ENCODE measurements at regions not wholly inside any gene's neighbourhood (a gene's known extent, or its start where the extent isn't known, plus 50 kb on each side); places are given as distances from the start of the nearest gene placed in this dataset.

DNA sequence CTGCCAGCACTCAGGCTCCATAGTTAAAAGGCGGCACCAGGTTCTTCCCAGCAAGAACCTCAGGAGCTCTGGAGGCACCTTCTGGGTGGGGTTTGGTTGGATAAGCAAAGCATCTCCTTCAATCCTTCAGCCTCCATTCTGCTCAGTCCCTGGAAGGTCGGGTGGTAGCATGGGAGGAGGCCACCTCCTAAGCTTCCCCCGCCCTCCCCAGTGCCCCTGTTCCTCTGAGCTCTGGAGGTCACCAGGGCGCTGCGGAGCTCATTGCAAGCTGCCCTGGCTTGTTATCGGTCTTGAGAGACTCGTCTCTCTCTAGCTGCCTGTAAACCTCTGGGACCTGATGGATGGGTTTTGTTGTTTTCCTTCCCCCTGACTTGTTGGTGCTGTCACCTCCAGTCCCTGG lies 124.8 kb downstream of the RPLP1 start:
- no peak for DNase-seq (ENCODE audit: low read depth)

DNA sequence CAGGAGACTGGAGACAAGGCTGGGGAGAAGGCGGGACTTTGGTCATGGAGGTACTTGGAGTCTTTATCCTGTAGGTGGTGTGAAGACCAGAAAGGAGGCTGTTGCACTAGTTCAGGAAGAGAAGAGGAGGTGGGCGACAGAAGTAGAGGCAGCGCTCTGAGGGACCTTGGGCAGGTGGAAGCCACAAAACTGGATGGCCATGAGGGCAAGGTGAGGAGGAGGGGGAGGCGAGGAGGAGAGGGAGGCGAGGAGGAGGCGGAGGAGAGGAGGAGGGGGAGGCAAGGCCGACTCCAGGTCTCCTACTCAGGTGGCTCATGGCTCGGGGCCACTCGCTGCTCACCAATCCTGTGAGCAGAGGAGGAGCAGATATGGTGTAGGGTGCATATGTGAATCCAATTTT lies 125.6 kb downstream of the RPLP1 start:
- DNase-seq (ENCODE audit: low read depth) = no peak

DNA sequence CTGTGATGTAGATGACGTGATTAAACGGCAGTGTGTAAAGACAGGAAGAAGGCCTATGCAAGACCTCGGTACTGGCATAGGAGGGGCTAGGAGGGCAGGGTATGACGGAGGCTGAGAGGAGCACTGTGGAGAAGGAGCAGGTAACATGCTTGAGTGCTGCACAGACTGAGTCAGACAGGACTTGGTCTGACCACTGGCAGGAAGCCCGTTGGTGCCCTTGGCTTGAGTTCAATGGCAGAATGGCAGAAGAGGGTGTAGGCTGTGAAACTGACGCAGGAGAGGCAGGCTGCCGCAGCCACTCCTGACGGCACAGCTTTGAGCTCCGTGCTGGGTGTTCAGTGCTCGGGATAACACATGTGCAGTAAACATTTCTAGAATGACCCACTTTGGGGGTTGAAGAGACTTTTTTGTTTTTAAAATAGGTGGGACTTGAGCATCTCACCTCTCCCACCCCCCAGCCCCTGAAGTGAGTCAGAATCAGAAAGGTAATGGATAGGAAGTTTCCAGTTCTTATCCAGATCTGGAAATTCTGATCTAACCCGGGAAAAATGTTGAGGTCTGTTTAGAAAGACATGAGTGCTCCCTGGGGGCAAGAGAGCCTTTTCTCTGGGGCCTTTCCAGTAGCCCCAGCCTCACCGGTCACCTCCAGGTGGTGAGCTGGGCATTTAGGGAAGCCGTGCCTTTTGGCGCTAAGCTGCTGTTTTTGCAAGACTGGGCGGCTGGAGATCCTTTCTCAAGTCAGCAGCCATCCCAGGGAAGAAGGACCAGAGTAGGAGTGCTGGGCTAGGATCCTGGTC lies 126.4 kb downstream of the RPLP1 start:
- DNase-seq (ENCODE audit: low read depth) = no peak

DNA sequence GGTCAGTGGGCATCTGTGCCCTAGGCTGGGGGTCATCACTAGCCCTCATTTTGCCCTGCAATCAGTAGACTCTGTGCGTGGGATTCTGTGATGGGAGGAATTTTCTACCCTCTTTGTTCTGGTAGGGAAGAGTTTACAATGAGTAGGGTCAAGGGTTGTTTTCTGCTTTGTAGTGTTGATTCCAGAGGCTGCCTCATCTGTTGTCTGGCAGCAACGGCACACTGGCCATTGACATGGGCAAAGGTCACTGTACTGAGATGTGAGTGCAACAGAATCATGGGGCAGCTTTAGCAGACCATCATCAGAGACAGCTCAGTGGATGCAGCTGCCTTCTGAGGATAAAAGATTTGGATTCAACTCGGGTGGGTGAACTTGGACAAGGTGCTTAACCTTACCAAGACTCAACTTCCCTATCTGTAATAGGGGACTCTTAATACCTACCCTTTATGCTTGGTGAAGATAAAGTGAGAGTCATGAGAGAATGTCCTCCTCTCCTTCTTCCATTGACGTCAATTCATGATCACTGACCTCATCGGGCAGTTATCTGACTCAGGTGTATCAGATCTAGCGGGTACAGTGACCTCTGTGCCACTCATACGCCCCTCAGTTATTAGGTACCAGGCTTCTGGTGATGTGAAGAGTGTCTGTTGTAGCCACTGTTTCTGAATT lies 127.5 kb downstream of the RPLP1 start:
- no peak for DNase-seq (ENCODE audit: low read depth)

DNA sequence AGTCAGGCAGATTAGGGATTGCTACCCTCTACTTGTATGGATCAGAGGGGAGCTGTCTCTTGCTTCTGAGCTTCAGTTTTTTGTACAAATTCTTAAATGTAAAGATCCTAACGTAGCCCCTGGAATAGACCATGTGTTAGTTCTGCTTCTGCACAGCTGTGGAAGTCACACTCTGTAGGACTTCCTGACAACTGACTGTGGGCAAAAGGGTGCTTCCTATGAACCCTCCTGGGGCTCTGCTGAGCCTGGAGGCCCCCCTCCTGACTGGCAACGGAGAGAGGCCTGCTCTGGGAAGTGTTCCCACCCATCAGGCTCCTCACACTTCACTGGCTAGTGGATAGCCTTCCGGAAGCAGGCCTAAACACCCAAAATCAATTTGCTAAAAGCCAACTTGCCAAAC lies 131.0 kb downstream of the RPLP1 start:
- DNase-seq (ENCODE audit: low read depth) = no peak

DNA sequence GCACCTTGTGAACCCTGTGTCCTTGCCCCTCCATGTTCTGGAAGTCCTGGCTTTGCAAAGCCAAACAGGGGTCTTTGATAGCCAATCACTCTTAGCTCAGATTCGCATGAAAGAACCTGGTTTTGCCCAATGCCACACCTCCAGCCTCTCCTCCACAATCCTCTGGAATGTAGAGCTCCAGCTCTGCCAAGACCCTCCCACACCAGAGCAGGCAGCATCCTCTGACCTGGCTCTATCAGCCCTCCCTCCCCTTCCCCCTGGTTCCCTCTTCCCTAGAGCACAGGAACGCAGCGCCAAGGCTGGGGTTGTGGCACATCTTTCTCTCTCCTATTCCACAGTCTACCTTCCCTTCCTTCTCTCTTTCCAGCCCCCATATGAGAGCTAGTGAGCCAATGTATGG lies 133.3 kb downstream of the RPLP1 start:
- no peak for DNase-seq (ENCODE audit: low read depth)

DNA sequence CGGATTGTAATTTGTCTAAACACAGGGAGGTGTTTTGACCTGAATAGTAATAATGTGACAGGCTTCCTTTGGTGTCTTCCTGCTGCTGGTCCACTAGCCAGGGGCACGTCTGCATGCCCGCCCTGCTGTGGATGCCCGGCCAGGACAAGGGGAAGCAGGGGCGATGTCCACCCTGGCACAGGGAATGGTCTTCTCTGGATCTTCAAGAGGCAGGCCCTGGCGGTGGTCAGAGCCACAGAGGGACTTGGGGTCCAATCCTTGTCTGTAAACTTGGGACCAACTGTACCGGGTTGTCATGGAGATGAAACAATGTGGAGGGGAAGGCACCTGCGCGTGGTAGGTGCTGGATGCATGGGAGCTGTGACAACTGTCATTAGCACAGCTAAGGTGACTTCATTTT lies 134.1 kb downstream of the RPLP1 start:
- no peak for DNase-seq (ENCODE audit: low read depth)

DNA sequence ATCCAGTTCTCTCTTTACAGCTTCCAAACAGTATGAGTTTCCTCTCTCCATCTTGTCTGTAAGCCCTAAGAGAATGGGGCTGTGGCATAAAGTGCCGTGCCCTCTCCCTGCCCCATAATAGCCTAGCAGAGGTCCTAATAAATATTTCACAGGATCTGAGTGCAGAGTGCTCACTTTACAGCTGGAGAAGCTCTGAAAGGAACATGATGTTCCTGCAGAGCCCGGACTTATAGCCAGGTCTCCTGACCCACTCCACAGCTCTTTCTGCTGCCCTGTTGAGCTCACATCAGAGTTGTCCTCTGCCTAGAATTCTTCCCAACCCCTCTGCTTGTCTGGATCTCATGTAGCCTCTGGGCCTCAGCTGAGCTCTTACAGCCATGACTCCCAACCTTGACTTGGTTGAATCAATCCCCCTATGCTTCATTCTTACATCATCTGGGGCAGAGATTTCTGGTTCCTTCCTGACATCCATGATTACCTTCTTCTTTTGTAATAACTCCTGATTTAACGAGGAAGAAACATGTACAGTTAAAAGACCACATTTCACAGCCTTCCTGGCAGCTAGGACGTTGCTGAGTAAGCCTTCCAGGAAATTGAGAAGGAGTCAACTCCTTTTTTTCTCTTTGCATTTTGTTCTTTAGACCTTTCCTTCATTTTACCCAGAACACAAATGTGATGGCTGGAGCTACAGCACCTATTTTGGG lies 135.3 kb downstream of the RPLP1 start:
- no peak for DNase-seq (ENCODE audit: low read depth)

DNA sequence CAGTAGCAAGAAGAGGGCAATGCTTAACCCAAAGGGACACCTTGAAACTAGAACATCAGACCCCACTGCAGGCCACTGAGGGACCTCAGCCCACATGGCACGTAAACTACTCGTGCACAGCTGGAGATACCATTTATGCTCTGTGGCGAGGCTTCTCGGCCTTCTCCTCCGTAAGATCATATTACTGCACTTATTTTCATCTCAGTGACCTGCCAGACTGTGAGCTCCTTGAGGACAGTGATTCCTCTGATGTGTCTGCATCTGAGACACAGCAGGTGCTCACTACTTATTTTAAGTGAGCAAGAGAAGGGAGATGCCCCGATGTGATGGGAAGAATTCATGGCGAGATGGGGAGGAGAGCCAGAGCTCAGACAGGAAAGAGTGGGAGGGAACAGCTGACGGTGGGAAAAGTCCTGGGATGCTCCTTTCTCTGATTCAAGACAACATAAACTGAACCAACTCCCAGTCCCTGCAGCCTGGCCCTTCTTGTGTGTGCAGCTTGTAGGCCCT lies 137.6 kb downstream of the RPLP1 start:
- DNase-seq (ENCODE audit: low read depth) = no peak

DNA sequence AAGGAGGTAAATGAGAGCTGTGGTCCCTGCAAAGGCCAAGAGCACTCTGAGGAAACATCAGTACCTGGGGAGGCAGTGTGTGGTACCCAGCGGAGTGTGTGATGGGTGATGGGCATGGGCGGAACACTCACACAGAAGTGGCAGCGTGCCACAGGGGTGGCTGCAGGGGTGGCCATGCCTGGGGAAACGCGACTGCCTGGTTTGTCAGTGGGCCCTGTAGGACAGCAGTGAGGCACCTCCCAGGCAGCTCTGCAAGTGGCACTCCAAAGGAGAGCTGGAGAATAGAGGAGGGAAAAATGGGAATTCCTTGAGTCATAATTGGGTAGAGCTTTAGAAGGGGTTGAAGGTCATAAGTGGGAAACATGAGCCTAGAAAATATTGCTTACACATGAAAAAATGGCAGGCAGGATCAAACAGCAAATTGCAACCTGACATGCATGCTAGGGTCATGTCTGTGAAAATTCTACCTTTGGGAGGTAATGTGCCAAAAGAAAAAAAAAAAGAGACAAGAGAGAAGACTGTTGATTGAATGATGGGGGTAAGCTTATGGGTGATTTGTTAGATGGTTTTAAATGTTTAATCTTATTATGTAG lies 138.4 kb downstream of the RPLP1 start:
- DNase-seq (ENCODE audit: low read depth) = no peak

DNA sequence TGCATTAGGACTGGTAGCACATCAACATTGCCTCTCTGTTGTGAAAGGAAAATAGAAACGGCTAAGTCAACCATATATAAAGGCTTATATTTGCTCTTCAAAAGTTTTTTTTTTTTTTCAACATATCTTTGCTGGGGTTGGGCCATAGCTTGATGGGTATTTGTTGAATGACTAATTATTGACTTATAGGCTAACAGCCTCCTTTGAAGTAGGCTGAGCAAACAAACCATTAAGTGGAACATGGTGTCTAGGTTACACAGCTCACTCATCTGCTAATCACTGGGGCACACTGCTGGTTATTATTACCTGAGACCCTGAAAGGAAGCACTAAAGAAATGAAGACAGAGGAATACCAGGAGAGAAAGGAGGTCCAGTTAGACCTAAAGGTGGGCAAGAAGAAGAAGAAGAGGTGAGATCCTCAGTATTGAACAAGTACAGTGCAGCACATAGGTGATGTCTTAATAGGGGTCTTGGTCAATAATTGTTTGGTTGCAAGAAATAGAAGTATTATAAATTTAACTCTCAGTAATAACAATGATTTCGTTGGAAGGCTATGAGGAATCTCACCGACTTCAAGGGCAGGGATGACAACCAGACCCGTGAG lies 139.4 kb downstream of the RPLP1 start:
- DNase-seq (ENCODE audit: low read depth) = no peak

DNA sequence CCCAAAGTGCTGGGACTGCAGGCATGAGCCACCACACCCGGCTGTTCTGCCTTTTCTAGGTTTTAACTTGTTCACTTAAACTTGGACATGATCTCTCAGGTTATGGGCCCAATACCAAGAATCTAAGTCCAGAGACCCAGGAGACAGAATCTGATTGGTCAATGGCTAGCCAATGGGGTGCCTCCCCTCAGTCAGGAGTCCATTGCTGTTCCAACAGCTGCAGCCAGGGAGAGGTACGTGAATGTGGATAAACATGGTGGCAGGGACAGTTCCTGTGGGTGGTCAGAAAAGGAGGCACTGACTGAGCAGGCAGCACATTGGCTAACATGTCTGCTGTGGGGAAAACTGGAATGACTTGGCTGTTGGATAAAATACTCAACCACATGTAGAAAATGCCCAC lies 140.3 kb downstream of the RPLP1 start:
- DNase-seq (ENCODE audit: low read depth) = no peak

DNA sequence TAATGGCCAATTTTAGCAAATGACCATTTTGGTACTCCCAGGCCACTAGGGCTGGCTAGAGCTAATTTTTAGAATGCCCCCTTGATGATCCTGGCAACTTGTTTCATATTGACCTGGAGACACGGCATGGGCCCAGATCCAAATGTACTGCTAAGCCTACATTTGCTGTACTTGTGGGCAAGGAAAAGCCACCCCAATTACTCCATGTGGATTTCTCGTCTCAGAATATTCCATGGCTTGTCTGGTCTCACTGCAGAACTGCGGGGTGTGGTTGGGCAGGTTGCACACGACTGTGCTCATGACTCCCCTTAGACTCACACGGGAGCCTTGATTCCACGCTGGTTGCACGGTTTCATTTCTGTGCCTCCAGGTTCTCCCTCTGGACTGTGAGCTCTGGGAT lies 140.9 kb downstream of the RPLP1 start:
- DNase-seq (ENCODE audit: low read depth) = no peak

DNA sequence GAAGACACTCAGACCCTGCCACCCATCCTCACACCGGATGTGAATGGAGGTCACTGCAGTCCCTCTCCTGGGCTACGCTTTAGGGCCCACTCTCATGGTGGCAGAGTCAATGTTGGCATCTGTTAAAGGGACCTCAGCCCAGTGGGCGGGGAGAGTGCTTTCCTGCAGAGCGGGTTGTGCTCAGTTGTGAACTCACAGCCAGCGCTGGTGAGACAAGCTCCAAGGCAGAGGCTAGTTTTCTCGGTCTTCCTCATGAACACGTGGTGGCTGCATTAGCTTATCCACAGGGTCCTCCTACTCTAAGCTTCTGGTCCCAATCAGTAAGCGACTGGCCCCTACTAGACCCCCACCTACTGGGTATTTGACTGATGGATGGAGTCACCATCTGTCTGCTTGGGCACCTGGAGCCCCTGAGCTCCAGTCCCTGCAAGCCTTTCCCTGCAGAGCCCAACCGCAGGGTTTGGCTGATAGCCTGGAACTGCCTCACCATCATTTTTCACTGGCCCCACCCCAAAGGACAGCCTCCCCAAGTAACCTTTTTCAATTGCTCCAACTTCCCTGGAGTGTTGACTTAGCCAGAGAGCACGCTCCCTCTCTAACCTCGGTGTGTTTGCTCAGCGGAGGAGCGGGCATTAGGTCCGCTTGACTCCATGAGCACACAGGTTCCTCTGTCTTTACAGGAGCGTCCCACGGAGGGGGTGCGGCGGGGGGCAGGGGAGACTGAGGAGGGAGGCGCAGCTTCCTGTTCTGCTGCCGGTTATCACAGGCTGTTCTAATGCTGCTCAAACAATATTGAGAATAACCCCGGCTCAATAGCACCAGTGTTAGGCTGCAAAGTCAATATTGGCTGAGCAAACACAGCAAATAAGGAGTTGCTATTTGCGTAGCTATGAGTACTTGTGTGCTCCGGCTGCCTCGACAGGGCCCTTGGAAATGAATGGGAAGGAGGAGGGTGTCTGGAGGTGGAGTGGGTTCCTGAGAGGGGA lies 141.7 kb downstream of the RPLP1 start:
- no peak for DNase-seq (ENCODE audit: low read depth)

DNA sequence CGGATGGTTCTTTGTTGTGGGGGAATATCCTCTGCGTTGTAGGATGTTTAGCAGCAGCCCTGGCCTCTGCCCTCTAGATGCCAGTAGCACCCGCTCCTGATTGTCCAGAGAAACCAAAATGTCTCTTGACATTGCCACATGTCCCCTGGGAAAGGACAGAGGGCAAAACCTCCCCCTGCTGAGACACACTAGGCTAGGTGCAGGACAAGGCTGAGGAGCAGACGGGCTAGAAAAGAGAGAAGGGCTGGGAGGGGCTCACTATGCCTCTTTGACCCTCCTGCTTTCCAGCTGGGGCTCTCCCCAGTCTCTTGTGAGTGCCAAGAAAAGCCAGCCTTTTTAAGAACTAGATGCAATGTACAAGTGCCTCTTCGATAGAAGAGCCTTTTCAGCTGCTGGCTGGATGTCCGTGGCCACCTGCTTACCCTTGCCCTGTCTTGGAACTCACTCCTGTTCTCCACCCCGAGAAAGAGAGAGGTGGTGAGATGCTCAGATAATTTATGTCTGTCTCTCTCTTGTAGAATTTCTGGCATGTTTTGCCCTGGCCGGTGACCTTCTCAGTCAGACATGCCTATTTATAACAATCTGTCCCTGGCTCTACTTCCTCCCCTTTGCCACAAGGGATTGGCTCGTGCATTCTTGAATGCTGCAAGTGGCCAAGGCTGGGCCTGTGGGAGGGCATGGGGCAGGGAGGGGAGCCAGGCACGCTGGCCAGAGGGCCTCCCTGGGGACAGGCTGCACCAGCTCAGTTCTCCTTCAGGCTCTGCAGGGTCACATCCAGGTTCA lies 142.6 kb downstream of the RPLP1 start:
- no peak for DNase-seq (ENCODE audit: low read depth)

DNA sequence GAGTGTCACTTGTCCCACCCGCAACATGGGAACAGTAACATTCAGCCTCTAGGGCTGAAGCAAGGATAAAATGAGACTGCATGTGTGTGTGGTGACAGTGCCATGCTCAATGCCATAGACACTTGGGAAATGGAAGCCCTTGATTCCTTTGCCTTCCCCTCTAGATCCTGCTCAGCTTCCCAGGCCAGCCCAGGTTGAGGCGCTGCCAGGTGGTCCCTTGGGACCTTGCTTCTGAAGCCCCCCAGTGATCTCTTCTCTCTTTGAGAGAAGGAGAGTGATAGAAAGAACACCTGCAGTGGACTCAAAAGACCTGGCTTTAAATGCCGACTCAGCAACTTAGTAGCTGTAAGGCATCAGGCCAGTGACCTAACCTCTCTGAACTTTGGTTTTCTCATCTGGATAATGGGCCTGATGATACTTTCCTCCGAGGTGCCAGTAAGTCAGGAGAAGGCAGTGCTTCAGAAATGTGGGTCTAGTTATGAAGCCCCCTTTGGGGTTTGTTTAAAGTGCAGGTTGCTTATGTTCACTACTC lies 144.5 kb downstream of the RPLP1 start:
- no peak for DNase-seq (ENCODE audit: low read depth)

DNA sequence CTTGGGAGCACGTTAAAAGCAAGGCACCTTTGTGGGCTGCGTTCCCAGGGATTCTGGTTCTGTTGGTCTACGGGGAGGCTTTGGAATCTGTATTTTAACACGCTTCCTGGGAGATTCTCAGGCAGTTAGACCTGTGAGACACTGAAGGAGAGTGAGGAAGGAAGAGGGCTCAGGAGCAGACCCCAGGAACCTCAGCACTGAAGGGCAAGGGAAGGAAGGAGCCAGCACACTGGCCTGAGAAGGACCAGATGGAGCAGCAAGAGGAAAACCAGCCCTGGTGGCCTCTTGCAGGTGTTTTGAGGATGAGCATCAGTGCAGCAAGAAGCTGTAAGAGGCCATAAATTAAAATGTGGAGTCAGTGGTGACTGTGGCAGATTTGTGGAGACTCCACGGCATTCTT lies 146.7 kb downstream of the RPLP1 start:
- DNase-seq (ENCODE audit: low read depth) = no peak

DNA sequence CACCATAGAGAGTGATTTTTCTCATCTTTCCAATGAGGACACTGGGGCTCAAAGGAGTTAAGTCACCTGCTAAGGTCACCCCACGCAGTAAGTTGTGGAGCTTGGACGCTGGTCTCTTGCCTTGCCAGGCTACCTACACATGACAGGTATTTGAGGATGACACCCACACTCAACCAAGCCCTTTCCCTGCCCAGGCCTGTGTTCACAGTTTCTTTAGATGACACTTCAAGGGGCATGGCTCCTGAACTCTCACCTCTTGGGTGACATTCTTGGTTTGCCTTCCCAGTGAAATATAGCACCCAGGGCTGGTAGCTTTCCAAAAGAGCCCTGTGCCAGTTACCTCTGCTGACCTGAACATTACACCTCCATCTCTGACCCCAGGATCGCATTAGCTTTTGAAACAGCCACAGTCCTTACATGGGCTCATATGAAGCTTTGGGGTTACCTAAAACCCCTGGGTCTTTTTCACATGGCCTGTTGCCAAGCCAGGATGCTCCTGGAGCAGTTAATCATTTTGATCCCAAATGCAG lies 148.0 kb downstream of the RPLP1 start:
- DNase-seq (ENCODE audit: low read depth) = no peak

DNA sequence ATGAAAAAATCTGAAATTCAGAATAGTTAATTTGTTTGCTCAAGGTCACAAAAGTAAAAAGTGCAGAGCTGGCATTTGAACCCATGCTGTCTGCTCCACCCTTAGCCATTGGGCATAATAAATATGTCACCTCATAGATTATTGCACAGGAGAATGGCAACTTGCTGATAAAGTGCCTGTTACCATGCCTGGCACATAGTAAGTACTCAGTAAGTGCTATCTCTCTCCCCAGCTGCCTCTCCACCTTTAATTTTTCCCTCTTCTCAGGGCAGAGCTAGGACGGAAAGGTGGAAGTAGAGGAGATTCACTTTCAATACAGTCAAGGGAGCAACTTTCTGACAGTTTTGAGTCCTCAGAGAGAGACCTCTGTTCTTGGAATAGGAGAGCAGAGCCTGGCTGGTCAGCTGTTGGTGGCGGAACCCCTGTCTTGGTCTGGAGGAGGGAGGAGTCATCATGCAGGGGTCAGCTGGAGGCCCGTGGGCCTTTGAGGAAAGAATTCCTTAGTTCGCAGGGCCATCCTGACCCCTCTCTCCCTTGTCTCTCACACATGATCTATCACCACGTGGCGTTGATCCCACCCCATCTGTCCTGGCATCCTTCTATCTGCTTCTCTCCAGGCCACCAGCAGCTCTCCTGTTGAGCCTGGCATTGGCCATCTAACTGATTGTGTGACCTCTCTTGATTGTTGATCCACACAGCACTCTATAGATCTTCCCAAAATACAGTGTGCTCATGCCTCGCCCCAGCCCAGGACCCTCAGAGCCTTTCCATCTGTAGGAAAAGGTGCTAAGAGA lies 149.3 kb downstream of the RPLP1 start:
- no peak for DNase-seq (ENCODE audit: low read depth)

Measured in activated T-cell treated with anti-CD3 and anti-CD28 coated beads for 24 hours (primary cell).